Hepatocyte (in vitro differentiated cells): ENCODE measurements at regions not wholly inside any gene's neighbourhood (a gene's known extent, or its start where the extent isn't known, plus 50 kb on each side); places are given as distances from the start of the nearest gene placed in this dataset.

Source experiments
- DNase-seq: peaks from one replicate; pipeline ENCODE4 v3.0.0-alpha.2; 2016; ENCODE audit warnings: low spot score
- H2AFZ ChIP-seq: fragments of 200-600 bp; sonication (generic); 2 replicates; pipeline ENCODE4 v1.6.0; 2016; ENCODE audit warnings: antibody characterized with exemption, mild to moderate bottlenecking
- H3K27ac ChIP-seq: fragments of 200-600 bp; sonication (generic); 2 replicates; pipeline ENCODE4 v1.5.1; 2016; ENCODE audit warnings: mild to moderate bottlenecking
- H3K27me3 ChIP-seq: fragments of 200-600 bp; sonication (generic); 2 replicates; pipeline ENCODE4 v1.6.1; 2016
- H3K36me3 ChIP-seq: fragments of 200-600 bp; sonication (generic); replicated peaks from 2 replicates; pipeline ENCODE4 v1.5.1; 2016; ENCODE audit warnings: low read depth; ENCODE audit not compliant: insufficient read depth
- H3K4me1 ChIP-seq: fragments of 200-600 bp; sonication (generic); 2 replicates; pipeline ENCODE4 v1.5.1; 2016; ENCODE audit warnings: mild to moderate bottlenecking, moderate library complexity; ENCODE audit not compliant: insufficient read depth
- H3K4me2 ChIP-seq: fragments of 200-600 bp; sonication (generic); 2 replicates; pipeline ENCODE4 v1.6.0; 2016
- H3K4me3 ChIP-seq: fragments of 200-600 bp; sonication (generic); 2 replicates; pipeline ENCODE4 v1.5.1; 2016; ENCODE audit warnings: mild to moderate bottlenecking
- H3K79me2 ChIP-seq: fragments of 200-600 bp; sonication (generic); 2 replicates; pipeline ENCODE4 v1.6.0; 2017; ENCODE audit warnings: mild to moderate bottlenecking
- H3K9me2 ChIP-seq: fragments of 200-600 bp; sonication (generic); replicated peaks from 2 replicates; pipeline ENCODE4 v1.6.0; 2017; ENCODE audit warnings: mild to moderate bottlenecking; ENCODE audit not compliant: insufficient read depth
- H3K9me3 ChIP-seq: fragments of 200-600 bp; sonication (generic); 2 replicates; pipeline ENCODE4 v1.5.1; 2016; ENCODE audit warnings: low read depth, mild to moderate bottlenecking
- H4K20me1 ChIP-seq: fragments of 200-600 bp; sonication (generic); 2 replicates; pipeline ENCODE4 v1.6.0; 2016; ENCODE audit warnings: mild to moderate bottlenecking; ENCODE audit not compliant: insufficient read depth, poor library complexity, severe bottlenecking
- CTCF ChIP-seq: fragments of 200-600 bp; sonication (generic); IDR thresholded peaks from 2 replicates; pipeline ENCODE4 v1.5.1; 2016; ENCODE audit warnings: antibody characterized with exemption, mild to moderate bottlenecking; ENCODE audit not compliant: poor library complexity
- EZH2 ChIP-seq: fragments of 200-600 bp; sonication (generic); IDR thresholded peaks from 2 replicates; pipeline ENCODE4 v1.6.1; 2016; ENCODE audit warnings: antibody characterized with exemption, mild to moderate bottlenecking, borderline replicate concordance
- EZH2phosphoT487 ChIP-seq: fragments of 200-600 bp; sonication (generic); IDR thresholded peaks from one replicate; pipeline ENCODE4 v1.6.1; 2018; ENCODE audit warnings: antibody characterized with exemption, mild to moderate bottlenecking, low read depth, moderate library complexity; ENCODE audit not compliant: unreplicated experiment, severe bottlenecking
- WGBS: methylation state at CpG from one replicate; pipeline ENCODE4 v1.1.6; 2016; ENCODE audit warnings: low lambda C conversion rate; ENCODE audit errors: missing lambda C conversion rate; 5-methylcytosine and 5-hydroxymethylcytosine counted together

GRCh38 chr13:32866921-32867320 lies 149.3 kb upstream of the KL start:
- H4K20me1 ChIP-seq: no peaks in the 10 kb centered on the region
- H3K9me2 ChIP-seq: no peaks in the 10 kb centered on the region
- no peak overlapping the region for H3K4me3 ChIP-seq
- no peaks in the 10 kb centered on the region for H3K4me1 ChIP-seq
- no peak for DNase-seq
- no peak for TF ChIP-seq EZH2phosphoT487
- TF ChIP-seq EZH2: no peak
- H3K4me2 ChIP-seq: no peak overlapping the region
- H3K36me3 ChIP-seq: no peaks in the 10 kb centered on the region
- WGBS: 94% methylated on average over 4 of the region's 4 CpGs
- H3K79me2 ChIP-seq: no peaks in the 10 kb centered on the region
- H3K27me3 ChIP-seq: no peaks in the 10 kb centered on the region
- H3K9me3 ChIP-seq: no peaks in the 10 kb centered on the region
- H2AFZ ChIP-seq: no peak overlapping the region
- no peak overlapping the region for H3K27ac ChIP-seq

- no peaks in the 10 kb centered on the region for H3K9me3 ChIP-seq
- no peaks in the 10 kb centered on the region for H3K27me3 ChIP-seq
- no peaks in the 10 kb centered on the region for H3K79me2 ChIP-seq
- DNase-seq: no peak
- H3K36me3 ChIP-seq: no peaks in the 10 kb centered on the region
- no peak overlapping the region for H2AFZ ChIP-seq
- no peak overlapping the region for H3K27ac ChIP-seq
- no peak overlapping the region for H3K4me2 ChIP-seq
- TF ChIP-seq EZH2 (no peak), EZH2phosphoT487 (no peak), CTCF (no peak)
- H3K9me2 ChIP-seq: no peaks in the 10 kb centered on the region
- no peaks in the 10 kb centered on the region for H3K4me1 ChIP-seq
- WGBS: 93% methylated on average over 2 of the region's 2 CpGs
- H3K4me3 ChIP-seq: no peak overlapping the region
- no peaks in the 10 kb centered on the region for H4K20me1 ChIP-seq
Measured at GRCh38 chr13:32877491-32877890, 138.7 kb upstream of the KL start.

- Histone ChIP-seq H3K4me3 (no peak overlapping the region), H4K20me1 (no peaks in the 10 kb centered on the region), H3K9me3 (no peaks in the 10 kb centered on the region), H3K4me1 (no peaks in the 10 kb centered on the region), H3K79me2 (no peaks in the 10 kb centered on the region), H3K27ac (no peak overlapping the region), H3K4me2 (no peak overlapping the region), H3K9me2 (no peaks in the 10 kb centered on the region), H2AFZ (no peak overlapping the region), H3K36me3 (no peaks in the 10 kb centered on the region), H3K27me3 (no peaks in the 10 kb centered on the region)
- DNase-seq: no peak
- TF ChIP-seq EZH2 (no peak), EZH2phosphoT487 (no peak), CTCF (no peak)
- 86% methylated on average over 4 of the region's 4 CpGs for WGBS
Measured at GRCh38 chr13:32878163-32878562, 138.1 kb upstream of the KL start.

- no peaks in the 10 kb centered on the region for H3K4me1 ChIP-seq
- H3K4me2 ChIP-seq: no peak overlapping the region
- no peaks in the 10 kb centered on the region for H4K20me1 ChIP-seq
- no peak overlapping the region for H3K4me3 ChIP-seq
- 95% methylated on average over 3 of the region's 3 CpGs for WGBS
- no peaks in the 10 kb centered on the region for H3K9me3 ChIP-seq
- H3K9me2 ChIP-seq: no peaks in the 10 kb centered on the region
- no peaks in the 10 kb centered on the region for H3K27me3 ChIP-seq
- H2AFZ ChIP-seq: no peak overlapping the region
- DNase-seq: no peak
- no peaks in the 10 kb centered on the region for H3K79me2 ChIP-seq
- H3K36me3 ChIP-seq: no peaks in the 10 kb centered on the region
- H3K27ac ChIP-seq: no peak overlapping the region
- no peak for TF ChIP-seq EZH2
Measured at GRCh38 chr13:32880636-32881035, 135.6 kb upstream of the KL start.
